ENCODE measurements at regions not wholly inside any gene's neighbourhood (a gene's known extent, or its start where the extent isn't known, plus 50 kb on each side); places are given as distances from the start of the nearest gene placed in this dataset.

- H3K9ac ChIP-seq (ENCODE audit: low read length) = no peak overlapping the region
- no peak for TF ChIP-seq POLR2AphosphoS5 (IDR thresholded peaks at IDR 0.05)
- TF ChIP-seq REST (IDR thresholded peaks at IDR 0.05; ENCODE audit: borderline replicate concordance) = no peak
- TF ChIP-seq SMC3 (conservative IDR thresholded peaks at IDR 0.05; ENCODE audit: poor library complexity) = no peak
- no peak for TF ChIP-seq TAF1 (IDR thresholded peaks at IDR 0.05; ENCODE audit: low read depth)
- TF ChIP-seq EP300 (conservative IDR thresholded peaks at IDR 0.05; ENCODE audit: poor library complexity, severe bottlenecking) = no peak
- no peak for TF ChIP-seq MXI1 (conservative IDR thresholded peaks at IDR 0.05; ENCODE audit: poor library complexity, severe bottlenecking)
- TF ChIP-seq RAD21 (conservative IDR thresholded peaks at IDR 0.05) = no peak
- TF ChIP-seq CTCF (IDR thresholded peaks at IDR 0.05; ENCODE audit: poor library complexity, severe bottlenecking) = no peak
- TF ChIP-seq EZH2 (IDR thresholded peaks at IDR 0.05; ENCODE audit: borderline replicate concordance, insufficient read depth, low read length, poor library complexity, severe bottlenecking) = no peak
- H3K27me3 ChIP-seq (ENCODE audit: insufficient read depth, low read depth, low read length) = no peaks in the 10 kb centered on the region
- no peaks in the 10 kb centered on the region for H3F3A ChIP-seq (ENCODE audit: insufficient read depth, low read length, poor library complexity, severe bottlenecking)
- H3K27ac ChIP-seq (ENCODE audit: low read length) = no peak overlapping the region
- H3K9me3 ChIP-seq (ENCODE audit: low read length) = no peaks in the 10 kb centered on the region
- peaks cover 10% of the 10 kb centered on the region for H4K20me1 ChIP-seq (ENCODE audit: insufficient read depth)
- H3K79me2 ChIP-seq (replicated peaks; ENCODE audit: insufficient read depth, low read length) = peaks cover 92% of the 10 kb centered on the region
- no peak overlapping the region for H3K4me3 ChIP-seq (ENCODE audit: low read length)
- H3K4me2 ChIP-seq (ENCODE audit: low read length) = no peak overlapping the region
- no peaks in the 10 kb centered on the region for H3K9me2 ChIP-seq (ENCODE audit: insufficient read depth, low read length)
- H2AFZ ChIP-seq (ENCODE audit: low read depth, low read length) = no peak overlapping the region
- peaks cover 6% of the 10 kb centered on the region for H3K36me3 ChIP-seq (ENCODE audit: insufficient read depth, low read length)
Measured at GRCh38 chr9:94173632-94174031, 85.5 kb upstream of the ZNF169 start.

GRCh38 chr9:94174164-94174563, 84.9 kb upstream of the ZNF169 start:
- Histone ChIP-seq H3K36me3 (ENCODE audit: insufficient read depth, low read length) (peaks cover 6% of the 10 kb centered on the region), H3K4me3 (ENCODE audit: low read length) (no peak overlapping the region), H3K9ac (ENCODE audit: low read length) (no peak overlapping the region), H3K27me3 (ENCODE audit: insufficient read depth, low read depth, low read length) (no peaks in the 10 kb centered on the region), H3K79me2 (replicated peaks; ENCODE audit: insufficient read depth, low read length) (peaks cover 86% of the 10 kb centered on the region), H3K4me2 (ENCODE audit: low read length) (no peak overlapping the region), H3K9me2 (ENCODE audit: insufficient read depth, low read length) (no peaks in the 10 kb centered on the region), H4K20me1 (ENCODE audit: insufficient read depth) (peaks cover 10% of the 10 kb centered on the region), H3F3A (ENCODE audit: insufficient read depth, low read length, poor library complexity, severe bottlenecking) (no peaks in the 10 kb centered on the region), H2AFZ (ENCODE audit: low read depth, low read length) (no peak overlapping the region), H3K27ac (ENCODE audit: low read length) (no peak overlapping the region), H3K9me3 (ENCODE audit: low read length) (no peaks in the 10 kb centered on the region)
- no peak for TF ChIP-seq REST (IDR thresholded peaks at IDR 0.05; ENCODE audit: borderline replicate concordance)
- no peak for TF ChIP-seq EZH2 (IDR thresholded peaks at IDR 0.05; ENCODE audit: borderline replicate concordance, insufficient read depth, low read length, poor library complexity, severe bottlenecking)
- TF ChIP-seq MXI1 (conservative IDR thresholded peaks at IDR 0.05; ENCODE audit: poor library complexity, severe bottlenecking) = no peak
- TF ChIP-seq POLR2AphosphoS5 (IDR thresholded peaks at IDR 0.05) = no peak
- no peak for TF ChIP-seq TAF1 (IDR thresholded peaks at IDR 0.05; ENCODE audit: low read depth)
- no peak for TF ChIP-seq CTCF (IDR thresholded peaks at IDR 0.05; ENCODE audit: poor library complexity, severe bottlenecking)
- no peak for TF ChIP-seq EP300 (conservative IDR thresholded peaks at IDR 0.05; ENCODE audit: poor library complexity, severe bottlenecking)
- no peak for TF ChIP-seq SMC3 (conservative IDR thresholded peaks at IDR 0.05; ENCODE audit: poor library complexity)
- no peak for TF ChIP-seq RAD21 (conservative IDR thresholded peaks at IDR 0.05)
